ENCODE measurements at regions not wholly inside any gene's neighbourhood (a gene's known extent, or its start where the extent isn't known, plus 50 kb on each side); places are given as distances from the start of the nearest gene placed in this dataset.

GRCh38 chr7:47042669-47043068 is 539.2 kb downstream of the TNS3 start:
- ChIA-PET POLR2A (no interaction called here), CTCF (no interaction called here)
- Mint-ChIP-seq H3K27me3 (no peaks in the 10 kb centered on the region), H3K4me1 (ENCODE audit: low read depth) (no peaks in the 10 kb centered on the region), H3K36me3 (ENCODE audit: low read depth) (no peaks in the 10 kb centered on the region), H3K27ac (no peak overlapping the region), H3K9me3 (no peaks in the 10 kb centered on the region), H3K4me3 (no peak overlapping the region)
- H3K36me3 ChIP-seq (ENCODE audit: insufficient read depth, low read length): no peaks in the 10 kb centered on the region
- H3K27ac ChIP-seq (ENCODE audit: low read depth in 1 of 2, low read length in 2 of 2): no peak overlapping the region
- ATAC-seq (ENCODE audit: poor library complexity) (no peak), DNase-seq (no peak)
- TF ChIP-seq CTCF (IDR thresholded peaks at IDR 0.05): no peak
- H3K27me3 ChIP-seq (ENCODE audit: control insufficient read depth in 1 of 2, insufficient read depth in 2 of 2, low read length in 2 of 2): peaks cover 0 to 3% of the 10 kb centered on the region in 2 experiments
- H3K9me3 ChIP-seq (ENCODE audit: control insufficient read depth in 1 of 2, insufficient read depth in 1 of 2, low read length in 2 of 2): peaks cover 0 to 7% of the 10 kb centered on the region in 2 experiments
- no peaks in the 10 kb centered on the region for H3K4me1 ChIP-seq (ENCODE audit: insufficient read depth, low read length)
- H3K4me3 ChIP-seq (ENCODE audit: low read length): no peak overlapping the region
- intact Hi-C loops (cut with DNase I, micrococcal nuclease): no loop called here

GRCh38 chr7:47040795-47041347 is 541.0 kb downstream of the TNS3 start:
- POLR2A ChIA-PET: no interaction called here
- no peak overlapping the region for H3K4me3 ChIP-seq (ENCODE audit: low read length)

GRCh38 chr7:47039904-47040303 is 542.0 kb downstream of the TNS3 start:
- Mint-ChIP-seq H3K27me3 (no peaks in the 10 kb centered on the region), H3K9me3 (no peaks in the 10 kb centered on the region), H3K4me3 (no peak overlapping the region), H3K4me1 (ENCODE audit: low read depth) (no peaks in the 10 kb centered on the region), H3K27ac (no peak overlapping the region), H3K36me3 (ENCODE audit: low read depth) (no peaks in the 10 kb centered on the region)
- no peaks in the 10 kb centered on the region for H3K27me3 ChIP-seq (ENCODE audit: control insufficient read depth in 1 of 2, insufficient read depth in 2 of 2, low read length in 2 of 2)
- no peaks in the 10 kb centered on the region for H3K36me3 ChIP-seq (ENCODE audit: insufficient read depth, low read length)
- ChIA-PET CTCF (no interaction called here), POLR2A (no interaction called here)
- H3K4me1 ChIP-seq (ENCODE audit: insufficient read depth, low read length): no peaks in the 10 kb centered on the region
- no peak for ATAC-seq (ENCODE audit: poor library complexity)
- intact Hi-C loops (cut with DNase I, micrococcal nuclease): no loop called here
- no peak for DNase-seq
- no peaks in the 10 kb centered on the region for H3K9me3 ChIP-seq (ENCODE audit: control insufficient read depth in 1 of 2, insufficient read depth in 1 of 2, low read length in 2 of 2)
- H3K4me3 ChIP-seq (ENCODE audit: low read length): no peak overlapping the region
- TF ChIP-seq CTCF (IDR thresholded peaks at IDR 0.05): no peak
- no peak overlapping the region for H3K27ac ChIP-seq (ENCODE audit: low read depth in 1 of 2, low read length in 2 of 2)

More at GRCh38 chr7:47040795-47041347, 541.0 kb downstream of the TNS3 start:
- ATAC-seq (ENCODE audit: poor library complexity) (no peak), DNase-seq (no peak)
- Histone ChIP-seq H3K27ac (ENCODE audit: low read depth in 1 of 2, low read length in 2 of 2) (no peak overlapping the region), H3K27me3 (ENCODE audit: control insufficient read depth in 1 of 2, insufficient read depth in 2 of 2, low read length in 2 of 2) (no peaks in the 10 kb centered on the region), H3K4me1 (ENCODE audit: insufficient read depth, low read length) (no peaks in the 10 kb centered on the region), H3K9me3 (ENCODE audit: control insufficient read depth in 1 of 2, insufficient read depth in 1 of 2, low read length in 2 of 2) (peaks cover 0 to 4% of the 10 kb centered on the region in 2 experiments), H3K36me3 (ENCODE audit: insufficient read depth, low read length) (no peaks in the 10 kb centered on the region)
- Mint-ChIP-seq H3K27me3 (no peaks in the 10 kb centered on the region), H3K4me1 (ENCODE audit: low read depth) (no peaks in the 10 kb centered on the region), H3K27ac (no peak overlapping the region), H3K36me3 (ENCODE audit: low read depth) (no peaks in the 10 kb centered on the region), H3K9me3 (no peaks in the 10 kb centered on the region), H3K4me3 (no peak overlapping the region)
- CTCF ChIA-PET: no interaction called here
- no peak for TF ChIP-seq CTCF (IDR thresholded peaks at IDR 0.05)
- intact Hi-C loops (cut with DNase I, micrococcal nuclease): no loop called here

All from CD4-positive, alpha-beta T cell (primary cell).